ENCODE measurements at regions not wholly inside any gene's neighbourhood (a gene's known extent, or its start where the extent isn't known, plus 50 kb on each side); places are given as distances from the start of the nearest gene placed in this dataset.

GRCh38 chrX:124254611-124255010 is 77.8 kb upstream of the TEX13D start:
- no peak overlapping the region for H3K9ac ChIP-seq (ENCODE audit: insufficient read depth in 1 of 2, low read length in 2 of 2)
- H3K9me3 ChIP-seq (ENCODE audit: control insufficient read depth in 4 of 4, insufficient read depth in 3 of 4, low read length in 3 of 4) = no peaks in the 10 kb centered on the region
- no peak overlapping the region for H3K27ac ChIP-seq (ENCODE audit: low read depth in 1 of 2, low read length in 1 of 2)
- H3K4me3 ChIP-seq = no peak overlapping the region
- H3K36me3 ChIP-seq (ENCODE audit: control insufficient read depth in 4 of 4, insufficient read depth in 4 of 4, low read length in 4 of 4) = no peaks in the 10 kb centered on the region
- 71 to 95% methylated on average over 1 of the region's 1 CpG for WGBS, 2 donors
- H3K4me1 ChIP-seq (ENCODE audit: control insufficient read depth in 5 of 5, insufficient read depth in 5 of 5, low read length in 5 of 5) = peaks cover 0 to 23% (median 6%) of the 10 kb centered on the region in 5 donors
- TF ChIP-seq CTCF (IDR thresholded peaks at IDR 0.05; ENCODE audit: control extremely low read depth, extremely low read depth) = no peak
- no peaks in the 10 kb centered on the region for H3K27me3 ChIP-seq (ENCODE audit: control insufficient read depth in 3 of 3, insufficient read depth in 3 of 3, low read length in 2 of 3)
- no peak for DNase-seq
- no peak for ATAC-seq (ENCODE audit: insufficient read depth, low FRiP score)

- 58 to 89% methylated on average over 2 of the region's 2 CpGs for WGBS, 2 donors
- DNase-seq = peak; percentile 91 to 98 (median 96)
Measured at GRCh38 chrX:124256216-124256615, 76.2 kb upstream of the TEX13D start.

GRCh38 chrX:124256629-124257380 is 75.7 kb upstream of the TEX13D start:
- H3K27ac ChIP-seq (ENCODE audit: low read depth in 1 of 2, low read length in 1 of 2) = no peak overlapping the region
- DNase-seq (no peak), ATAC-seq (ENCODE audit: insufficient read depth, low FRiP score) (no peak)
- no peaks in the 10 kb centered on the region for H3K36me3 ChIP-seq (ENCODE audit: control insufficient read depth in 4 of 4, insufficient read depth in 4 of 4, low read length in 4 of 4)
- H3K9me3 ChIP-seq (ENCODE audit: control insufficient read depth in 4 of 4, insufficient read depth in 3 of 4, low read length in 3 of 4) = no peaks in the 10 kb centered on the region
- no peaks in the 10 kb centered on the region for H3K27me3 ChIP-seq (ENCODE audit: control insufficient read depth in 3 of 3, insufficient read depth in 3 of 3, low read length in 2 of 3)
- no peak overlapping the region for H3K4me3 ChIP-seq
- TF ChIP-seq CTCF (IDR thresholded peaks at IDR 0.05; ENCODE audit: control extremely low read depth, extremely low read depth) = no peak
- WGBS, 2 donors = 70 to 94% methylated on average over 3 of the region's 3 CpGs
- peaks cover 0 to 23% (median 6%) of the 10 kb centered on the region in 5 donors for H3K4me1 ChIP-seq (ENCODE audit: control insufficient read depth in 5 of 5, insufficient read depth in 5 of 5, low read length in 5 of 5)
- peak overlapping the region in 1 of 2 donors; percentile 1 for H3K9ac ChIP-seq (ENCODE audit: insufficient read depth in 1 of 2, low read length in 2 of 2)

More at GRCh38 chrX:124256216-124256615, 76.2 kb upstream of the TEX13D start:
- Histone ChIP-seq H3K4me1 (ENCODE audit: control insufficient read depth in 5 of 5, insufficient read depth in 5 of 5, low read length in 5 of 5) (peaks cover 0 to 23% (median 6%) of the 10 kb centered on the region in 5 donors), H3K4me3 (no peak overlapping the region), H3K36me3 (ENCODE audit: control insufficient read depth in 4 of 4, insufficient read depth in 4 of 4, low read length in 4 of 4) (no peaks in the 10 kb centered on the region), H3K9me3 (ENCODE audit: control insufficient read depth in 4 of 4, insufficient read depth in 3 of 4, low read length in 3 of 4) (no peaks in the 10 kb centered on the region), H3K27ac (ENCODE audit: low read depth in 1 of 2, low read length in 1 of 2) (no peak overlapping the region), H3K27me3 (ENCODE audit: control insufficient read depth in 3 of 3, insufficient read depth in 3 of 3, low read length in 2 of 3) (no peaks in the 10 kb centered on the region), H3K9ac (ENCODE audit: insufficient read depth in 1 of 2, low read length in 2 of 2) (no peak overlapping the region)
- ATAC-seq (ENCODE audit: insufficient read depth, low FRiP score) = no peak
- no peak for TF ChIP-seq CTCF (IDR thresholded peaks at IDR 0.05; ENCODE audit: control extremely low read depth, extremely low read depth)

All from lung (tissue), 11 donors.